HEK293T (cell line): ENCODE measurements at regions not wholly inside any gene's neighbourhood (a gene's known extent, or its start where the extent isn't known, plus 50 kb on each side); places are given as distances from the start of the nearest gene placed in this dataset.

ENCODE experiments used
- BHLHE40 ChIP-seq: fragments of 450-650 bp; IDR thresholded peaks from 2 replicates; pipeline ENCODE4 v1.6.1; 2016; ENCODE audit warnings: mild to moderate bottlenecking, moderate library complexity, borderline replicate concordance
- CTBP1 ChIP-seq: fragments of 450-650 bp; IDR thresholded peaks from 2 replicates; pipeline ENCODE4 v1.6.1; 2016; ENCODE audit warnings: borderline replicate concordance
- ELF4 ChIP-seq: fragments of 450-650 bp; IDR thresholded peaks from 2 replicates; pipeline ENCODE4 v1.6.1; 2017; ENCODE audit warnings: antibody characterized with exemption
- FOXM1 ChIP-seq: fragments of 450-650 bp; IDR thresholded peaks from 2 replicates; pipeline ENCODE4 v1.6.1; 2017; ENCODE audit warnings: mild to moderate bottlenecking, borderline replicate concordance
- LEF1 ChIP-seq: fragments of 450-650 bp; IDR thresholded peaks from 2 replicates; pipeline ENCODE4 v1.6.1; 2017; ENCODE audit warnings: mild to moderate bottlenecking, borderline replicate concordance
- SUZ12 ChIP-seq: fragments of 450-650 bp; IDR thresholded peaks from 2 replicates; pipeline ENCODE4 v1.6.1; 2016; ENCODE audit warnings: mild to moderate bottlenecking
- TARDBP ChIP-seq: fragments of 450-650 bp; IDR thresholded peaks from 2 replicates; pipeline ENCODE4 v1.6.1; 2016
- ZNF384 ChIP-seq: fragments of 450-650 bp; IDR thresholded peaks from 2 replicates; pipeline ENCODE4 v1.6.1; 2016
- TF ChIP-seq, protein P1 (sequence below): fragments of 450-650 bp; IDR thresholded peaks from 2 replicates; pipeline ENCODE4 v1.6.1; 2016

DNA sequence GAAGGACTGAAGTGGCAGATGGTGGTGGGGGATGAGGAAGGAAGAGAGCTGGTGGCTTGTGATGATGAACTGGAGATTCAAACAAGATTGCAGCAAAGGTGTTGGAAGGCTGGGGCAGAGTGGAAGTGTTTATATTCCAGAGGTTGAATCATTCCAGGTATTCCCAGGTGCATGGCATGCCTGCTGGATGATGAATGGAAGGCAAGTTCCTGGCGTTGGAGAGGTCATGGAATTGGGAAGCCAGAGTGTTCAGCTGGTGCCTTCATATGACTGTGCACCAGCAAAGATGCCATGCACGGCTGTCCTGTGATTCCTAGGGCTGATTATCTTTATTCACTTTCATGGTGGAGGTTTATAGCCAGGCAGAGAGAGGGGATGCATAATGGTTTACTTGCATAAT, 135.8 kb upstream of the PUDP start:
- TF ChIP-seq TARDBP (no peak), CTBP1 (no peak), FOXM1 (no peak), BHLHE40 (no peak), ZNF384 (no peak), LEF1 (no peak), ELF4 (no peak), SUZ12 (no peak)
- TF ChIP-seq, protein P1, sequence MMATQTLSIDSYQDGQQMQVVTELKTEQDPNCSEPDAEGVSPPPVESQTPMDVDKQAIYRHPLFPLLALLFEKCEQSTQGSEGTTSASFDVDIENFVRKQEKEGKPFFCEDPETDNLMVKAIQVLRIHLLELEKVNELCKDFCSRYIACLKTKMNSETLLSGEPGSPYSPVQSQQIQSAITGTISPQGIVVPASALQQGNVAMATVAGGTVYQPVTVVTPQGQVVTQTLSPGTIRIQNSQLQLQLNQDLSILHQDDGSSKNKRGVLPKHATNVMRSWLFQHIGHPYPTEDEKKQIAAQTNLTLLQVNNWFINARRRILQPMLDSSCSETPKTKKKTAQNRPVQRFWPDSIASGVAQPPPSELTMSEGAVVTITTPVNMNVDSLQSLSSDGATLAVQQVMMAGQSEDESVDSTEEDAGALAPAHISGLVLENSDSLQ: no peak
